ENCODE measurements at regions not wholly inside any gene's neighbourhood (a gene's known extent, or its start where the extent isn't known, plus 50 kb on each side); places are given as distances from the start of the nearest gene placed in this dataset.

DNA sequence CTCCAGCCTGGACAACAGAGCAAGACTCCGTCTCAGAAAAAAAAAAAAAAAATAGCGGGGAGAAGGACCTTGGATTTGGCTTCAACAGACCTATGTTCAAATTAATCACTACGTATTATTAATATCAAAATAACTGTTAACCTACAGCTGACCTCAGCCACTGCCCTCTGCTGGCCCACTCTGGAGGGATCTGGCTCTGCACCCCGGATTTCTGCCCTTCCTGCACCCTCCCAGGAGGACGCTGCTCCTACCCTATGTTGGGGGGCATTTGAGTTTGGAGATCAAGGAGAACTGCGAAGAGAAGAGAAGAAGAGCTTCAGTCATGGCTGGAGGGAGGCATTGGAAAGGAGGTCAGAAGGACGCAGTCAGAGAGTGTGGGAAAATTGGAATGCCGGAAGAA, 96.7 kb downstream of the PSMG1 start:
- TF ChIP-seq TOX (CRISPR knock-in tag; IDR thresholded peaks at IDR 0.05; ENCODE audit: borderline replicate concordance) (no peak), ZC3H10 (CRISPR knock-in tag; IDR thresholded peaks at IDR 0.05) (no peak), GLIS3 (CRISPR knock-in tag; IDR thresholded peaks at IDR 0.05) (no peak), PPARA (CRISPR knock-in tag; IDR thresholded peaks at IDR 0.05; ENCODE audit: borderline replicate concordance) (no peak), POU6F1 (CRISPR knock-in tag; IDR thresholded peaks at IDR 0.05; ENCODE audit: borderline replicate concordance, low read depth) (no peak), RARB (CRISPR knock-in tag; IDR thresholded peaks at IDR 0.05) (no peak), ZNF8 (CRISPR knock-in tag; IDR thresholded peaks at IDR 0.05) (no peak), ZFP3 (CRISPR knock-in tag; IDR thresholded peaks at IDR 0.05) (no peak), BACH2 (CRISPR knock-in tag; IDR thresholded peaks at IDR 0.05; ENCODE audit: borderline replicate concordance) (no peak), ARNTL (CRISPR knock-in tag; IDR thresholded peaks at IDR 0.05; ENCODE audit: borderline replicate concordance, low read depth) (no peak)
